Fibroblast of skin of left quadriceps (primary cell): ENCODE measurements at regions not wholly inside any gene's neighbourhood (a gene's known extent, or its start where the extent isn't known, plus 50 kb on each side); places are given as distances from the start of the nearest gene placed in this dataset.

Experiments
- DNase-seq, 2 experiments: peaks; one replicate each; pipeline ENCODE4 v3.0.0-alpha.2; 2013; ENCODE audit warnings: low read depth in 2 of 2

GRCh38 chrY:13167698-13168097 lies 263.0 kb downstream of the DDX3Y start:
- no peak for DNase-seq

GRCh38 chrY:13168257-13168656 lies 263.6 kb downstream of the DDX3Y start:
- no peak for DNase-seq
